DMS53 (cell line): ENCODE measurements at regions not wholly inside any gene's neighbourhood (a gene's known extent, or its start where the extent isn't known, plus 50 kb on each side); places are given as distances from the start of the nearest gene placed in this dataset.
"Not testable (repeated sequence)": the region's sequence is repeated elsewhere in the genome, so short reads cannot be mapped to it uniquely, and the experiment has no call there.

ENCODE experiments used
- DNase-seq: peaks from one replicate; lab custom pipeline; 2025; lab: John Stamatoyannopoulos, UW

DNA sequence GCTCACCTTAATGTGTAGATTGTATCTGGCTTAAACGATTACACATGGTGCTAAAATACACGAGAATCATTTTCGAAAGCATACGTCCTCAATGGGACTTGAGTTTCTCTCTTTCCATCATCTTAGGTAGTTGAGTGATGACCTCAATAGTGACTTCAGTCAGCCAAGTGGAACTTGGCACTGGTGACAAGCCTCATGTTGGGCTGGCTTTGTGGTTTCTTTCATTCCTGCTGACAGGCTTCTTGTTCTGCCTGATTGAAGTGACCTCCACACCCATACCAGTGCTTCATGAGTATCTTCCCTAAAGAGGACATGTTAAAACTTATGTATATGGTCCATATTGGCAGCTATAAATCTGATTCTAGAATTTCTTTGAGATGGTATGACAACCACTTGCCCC is 159.1 kb upstream of the WDR1 start:
- no peak for DNase-seq

- DNase-seq: no peak
Measured at GRCh38 chr4:10273030-10273429, 156.4 kb upstream of the WDR1 start.

DNA sequence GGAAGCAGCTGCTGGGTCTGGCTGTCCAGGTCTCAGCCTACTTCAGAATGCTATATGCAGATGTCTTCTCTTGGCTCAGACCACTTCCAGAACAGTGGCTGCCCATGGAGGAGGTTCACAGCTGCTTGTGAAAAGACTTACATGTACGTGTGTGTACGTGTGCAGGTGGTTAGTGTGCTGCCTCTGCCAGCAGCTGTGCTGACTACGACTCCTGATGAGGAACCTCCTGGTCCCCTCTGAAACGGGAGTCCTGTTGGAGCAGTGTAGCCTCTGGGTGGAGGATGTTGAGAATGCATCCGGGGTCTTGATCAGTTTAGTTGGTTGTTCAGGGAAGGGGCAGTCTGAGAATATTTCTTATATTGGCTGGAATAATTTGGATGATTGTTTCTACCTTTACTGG is 155.9 kb upstream of the WDR1 start:
- no peak for DNase-seq

- DNase-seq: peak; percentile 72
Measured at GRCh38 chr4:10267066-10267465, 150.5 kb upstream of the WDR1 start.

- DNase-seq: no peak
Measured at GRCh38 chr4:10260777-10261176, 144.2 kb upstream of the WDR1 start.

GRCh38 chr4:10259976-10260375 is 143.4 kb upstream of the WDR1 start:
- DNase-seq: no peak

DNA sequence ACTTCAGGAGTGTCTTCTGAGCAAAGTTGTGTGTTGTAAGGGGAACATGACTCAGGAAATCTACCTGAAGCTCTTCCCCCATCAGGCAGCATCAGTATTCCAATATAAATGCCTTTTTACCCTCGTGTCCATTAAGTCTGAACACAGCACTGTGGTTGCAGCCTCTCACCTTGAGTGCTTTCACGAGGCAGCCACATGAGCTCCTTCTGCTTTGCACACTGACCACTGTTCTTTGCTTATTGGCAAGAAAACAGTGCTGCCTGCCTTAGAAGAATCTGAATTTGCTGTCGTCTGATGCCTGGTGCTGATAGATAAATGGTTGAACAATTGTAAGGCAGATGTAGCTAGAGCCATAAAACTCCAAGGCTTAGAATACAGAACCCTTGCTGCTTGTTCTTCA is 139.6 kb upstream of the WDR1 start:
- DNase-seq: no peak

DNA sequence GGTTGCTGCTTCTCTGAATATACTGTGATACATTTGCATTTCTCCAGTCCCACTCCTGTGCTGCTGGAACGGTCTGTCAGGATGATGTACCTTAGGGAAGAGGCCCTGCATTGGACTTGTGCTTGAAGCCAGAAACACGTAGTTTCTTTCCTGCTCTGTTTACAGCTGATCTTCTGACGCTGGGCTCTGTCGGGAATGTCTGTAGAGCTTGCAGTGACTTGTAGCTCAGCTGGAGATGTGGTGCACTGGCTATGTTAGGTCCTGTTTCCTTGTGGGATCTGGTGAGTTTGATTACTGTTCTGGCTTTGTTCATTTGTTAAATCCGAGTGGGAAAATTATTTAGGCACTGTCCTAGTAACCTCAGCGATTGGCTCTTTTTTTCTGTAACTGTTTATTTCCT is 137.2 kb upstream of the WDR1 start:
- no peak for DNase-seq

DNA sequence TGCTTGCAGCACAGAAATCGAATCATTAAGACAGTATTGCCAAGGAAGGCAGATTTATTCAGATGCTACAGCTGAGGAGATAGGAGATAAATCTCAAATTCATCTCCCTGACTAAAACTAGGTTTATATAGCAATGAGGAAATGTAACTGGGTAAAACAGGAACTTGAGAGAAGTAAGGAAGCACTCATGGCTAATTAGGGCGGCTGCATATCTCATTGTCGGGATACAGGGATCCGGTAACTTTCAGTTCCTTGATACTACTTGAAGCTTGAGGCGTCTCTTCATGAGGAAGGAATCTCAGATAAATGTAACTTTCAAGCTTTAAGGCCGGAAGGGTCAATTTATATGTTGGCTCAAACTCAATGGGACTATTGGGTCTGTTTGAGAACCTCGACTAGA is 129.2 kb upstream of the WDR1 start:
- no peak for DNase-seq

DNA sequence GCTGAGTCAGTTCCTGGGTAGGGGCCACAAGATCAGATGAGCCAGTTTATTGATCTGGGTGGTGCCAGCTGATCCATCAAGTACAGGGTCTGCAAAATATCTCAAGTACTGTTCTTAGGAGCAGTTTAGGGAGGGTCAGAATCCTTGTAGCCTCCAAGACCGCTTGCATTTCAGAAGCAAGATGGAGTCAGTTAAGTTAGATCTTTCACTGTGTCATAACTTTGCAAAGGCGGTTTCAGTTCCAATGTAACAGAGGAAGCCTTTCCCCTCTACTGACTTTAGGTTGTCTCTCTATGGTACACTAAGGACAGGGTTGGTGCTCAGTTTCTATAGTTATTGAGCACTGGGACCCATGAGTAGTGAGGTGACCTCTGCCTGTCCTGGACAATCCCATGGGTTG is 127.3 kb upstream of the WDR1 start:
- no peak for DNase-seq

- DNase-seq: no peak
Measured at GRCh38 chr4:10240691-10241090, 124.1 kb upstream of the WDR1 start.

- DNase-seq: no peak
Measured at GRCh38 chr4:10239982-10240654, 123.5 kb upstream of the WDR1 start.

- no peak for DNase-seq
Measured at GRCh38 chr4:10237131-10237530, 120.5 kb upstream of the WDR1 start.

- no peak for DNase-seq
Measured at GRCh38 chr4:10232114-10232513, 115.5 kb upstream of the WDR1 start.

DNA sequence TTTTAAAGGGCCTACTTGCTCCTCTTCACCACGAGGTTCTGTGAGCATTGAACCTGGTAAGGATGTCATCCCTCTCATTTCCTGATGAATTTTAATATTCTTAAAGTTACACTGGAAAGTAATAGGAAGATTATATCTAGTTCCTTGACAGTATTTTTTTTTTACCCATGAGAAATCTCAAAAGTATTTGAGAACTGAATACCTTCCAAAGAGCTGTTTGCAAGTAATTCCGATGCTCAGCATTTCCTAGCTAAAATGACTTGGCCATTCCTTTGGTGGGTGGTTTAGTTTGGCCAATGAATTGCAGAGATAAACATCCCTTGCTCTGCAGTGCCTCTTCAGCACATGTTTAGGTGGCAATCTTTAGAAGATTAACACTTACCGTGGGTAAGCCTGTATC is 110.2 kb upstream of the WDR1 start:
- DNase-seq: no peak

DNA sequence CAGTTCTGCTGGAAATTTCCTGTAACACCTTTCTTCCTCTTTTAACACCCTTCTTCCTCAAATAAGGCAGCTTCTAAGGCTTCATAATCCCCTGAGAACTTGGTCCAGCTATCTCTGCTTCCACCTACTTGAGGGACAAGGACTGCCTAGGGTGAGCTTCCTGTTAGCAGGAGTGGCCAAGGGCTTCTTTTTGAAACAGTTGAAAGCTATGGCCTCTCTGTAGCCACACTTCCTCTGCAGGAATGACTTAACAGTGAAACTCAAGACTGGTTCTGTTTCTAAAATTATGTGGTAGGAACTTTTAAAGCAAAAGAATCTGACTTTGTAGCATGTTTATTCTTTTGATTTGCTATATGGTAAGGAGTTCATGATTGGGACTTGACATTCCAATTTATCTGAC is 108.5 kb upstream of the WDR1 start:
- DNase-seq: no peak

GRCh38 chr4:10223782-10224181 is 107.2 kb upstream of the WDR1 start:
- no peak for DNase-seq

GRCh38 chr4:10213481-10213880 is 96.9 kb upstream of the WDR1 start:
- DNase-seq: not testable (repeated sequence)

GRCh38 chr4:10212901-10213300 is 96.3 kb upstream of the WDR1 start:
- DNase-seq: no peak

DNA sequence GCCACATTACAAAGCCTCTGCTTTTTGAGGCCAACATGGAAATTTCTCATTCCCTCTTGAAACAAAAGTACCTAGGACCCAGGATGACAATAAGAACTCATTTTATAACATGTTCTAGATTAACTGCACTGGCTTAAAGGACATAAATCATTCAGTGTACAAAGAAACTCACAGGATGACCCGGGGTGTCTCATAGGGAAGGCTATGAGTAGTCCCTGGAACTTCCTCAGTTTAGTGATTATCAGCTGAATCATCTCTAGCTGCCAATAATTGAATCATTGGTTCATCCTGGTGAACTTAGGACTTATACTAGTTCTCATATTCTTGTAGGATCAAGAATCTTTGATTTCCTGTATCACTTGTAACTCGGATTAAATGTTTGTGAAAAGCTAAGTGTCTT is 95.8 kb upstream of the WDR1 start:
- DNase-seq: no peak

GRCh38 chr4:10207116-10207515 is 90.5 kb upstream of the WDR1 start:
- no peak for DNase-seq

DNA sequence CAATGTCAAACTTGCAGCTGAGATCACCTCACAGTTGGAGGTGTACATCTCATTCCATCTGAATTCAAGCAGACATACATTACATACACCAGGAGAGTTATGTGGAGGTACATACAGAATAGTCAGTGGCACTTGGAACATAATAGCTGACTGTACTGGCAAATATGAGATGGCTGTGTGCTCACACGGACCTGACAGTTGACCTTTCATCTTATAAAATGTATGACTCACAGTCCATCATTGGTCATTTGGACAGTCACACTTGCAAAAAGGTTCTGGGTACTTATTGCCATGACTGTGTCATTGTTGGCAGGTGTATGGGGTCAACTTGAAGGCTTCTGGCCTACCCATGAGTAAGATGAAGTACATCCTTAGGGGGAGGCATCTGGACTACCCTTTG is 88.6 kb upstream of the WDR1 start:
- DNase-seq: no peak

GRCh38 chr4:10204401-10205058 is 87.9 kb upstream of the WDR1 start:
- DNase-seq: no peak

- no peak for DNase-seq
Measured at GRCh38 chr4:10203851-10204250, 87.3 kb upstream of the WDR1 start.
